ENCODE measurements at regions not wholly inside any gene's neighbourhood (a gene's known extent, or its start where the extent isn't known, plus 50 kb on each side); places are given as distances from the start of the nearest gene placed in this dataset.

DNA sequence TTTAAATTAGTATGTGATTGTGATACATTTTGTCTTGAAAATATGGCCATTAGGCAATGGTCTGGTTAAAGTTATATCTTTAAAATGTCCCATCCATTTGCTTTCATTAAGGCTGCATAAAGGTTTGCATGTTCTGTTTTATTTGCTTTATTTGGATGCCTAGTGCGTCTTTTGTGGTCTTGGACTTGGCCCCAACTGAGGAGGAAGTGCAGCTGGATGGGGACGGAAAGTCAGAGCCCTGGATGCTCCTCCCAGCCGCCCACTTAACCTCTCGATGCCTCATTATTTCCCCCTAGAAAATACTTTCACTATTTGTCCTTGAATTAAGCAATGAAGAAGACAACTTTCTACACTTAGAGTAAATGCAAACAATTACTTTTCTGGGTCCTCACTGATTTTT, 898.2 kb downstream of the MCTP2 start:
- intact Hi-C loops (cut with micrococcal nuclease; ENCODE audit: unreplicated experiment), result no loop called here
- CTCF ChIA-PET, result no interaction called here
- H3K4me1 Mint-ChIP-seq (ENCODE audit: low read depth, unreplicated experiment), result no peaks in the 10 kb centered on the region

DNA sequence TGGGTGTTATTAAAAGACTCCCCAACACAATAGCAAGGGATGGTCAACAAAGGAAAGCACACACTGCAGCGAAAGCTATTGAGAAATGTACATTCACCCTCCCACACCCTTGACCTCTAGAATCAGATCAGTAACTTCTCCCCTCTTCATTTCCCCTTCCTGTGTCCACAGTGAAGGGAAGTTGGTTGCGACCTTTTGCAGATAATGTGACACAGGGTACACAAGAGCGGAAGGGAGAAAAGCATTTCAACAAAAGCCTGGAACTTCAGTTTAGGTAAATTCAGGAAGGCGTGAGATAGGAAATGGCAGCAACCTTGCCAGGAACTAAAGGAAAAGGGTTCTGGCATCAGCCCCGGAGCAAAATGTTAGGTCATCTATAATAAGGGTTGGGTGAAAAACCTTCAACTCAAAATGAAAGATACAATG, 899.8 kb downstream of the MCTP2 start:
- no peak overlapping the region for H3K27ac Mint-ChIP-seq (ENCODE audit: unreplicated experiment)
- H3K27me3 Mint-ChIP-seq (ENCODE audit: unreplicated experiment), result no peaks in the 10 kb centered on the region
- peaks cover 7% of the 10 kb centered on the region for H3K9me3 Mint-ChIP-seq (ENCODE audit: low read depth, unreplicated experiment)
- no TSS peak for BruUV-seq (replicated peaks)
- DNase-seq, result no peak
- TF ChIP-seq, protein P1, sequence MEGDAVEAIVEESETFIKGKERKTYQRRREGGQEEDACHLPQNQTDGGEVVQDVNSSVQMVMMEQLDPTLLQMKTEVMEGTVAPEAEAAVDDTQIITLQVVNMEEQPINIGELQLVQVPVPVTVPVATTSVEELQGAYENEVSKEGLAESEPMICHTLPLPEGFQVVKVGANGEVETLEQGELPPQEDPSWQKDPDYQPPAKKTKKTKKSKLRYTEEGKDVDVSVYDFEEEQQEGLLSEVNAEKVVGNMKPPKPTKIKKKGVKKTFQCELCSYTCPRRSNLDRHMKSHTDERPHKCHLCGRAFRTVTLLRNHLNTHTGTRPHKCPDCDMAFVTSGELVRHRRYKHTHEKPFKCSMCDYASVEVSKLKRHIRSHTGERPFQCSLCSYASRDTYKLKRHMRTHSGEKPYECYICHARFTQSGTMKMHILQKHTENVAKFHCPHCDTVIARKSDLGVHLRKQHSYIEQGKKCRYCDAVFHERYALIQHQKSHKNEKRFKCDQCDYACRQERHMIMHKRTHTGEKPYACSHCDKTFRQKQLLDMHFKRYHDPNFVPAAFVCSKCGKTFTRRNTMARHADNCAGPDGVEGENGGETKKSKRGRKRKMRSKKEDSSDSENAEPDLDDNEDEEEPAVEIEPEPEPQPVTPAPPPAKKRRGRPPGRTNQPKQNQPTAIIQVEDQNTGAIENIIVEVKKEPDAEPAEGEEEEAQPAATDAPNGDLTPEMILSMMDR (IDR thresholded peaks at IDR 0.05; ENCODE audit: unreplicated experiment), result no peak
- H3K4me3 Mint-ChIP-seq (ENCODE audit: low read depth, unreplicated experiment), result no peak overlapping the region
- no peaks in the 10 kb centered on the region for H3K4me1 Mint-ChIP-seq (ENCODE audit: low read depth, unreplicated experiment)
- no peaks in the 10 kb centered on the region for H3K36me3 Mint-ChIP-seq (ENCODE audit: insufficient read depth, unreplicated experiment)
- intact Hi-C loops (cut with micrococcal nuclease; ENCODE audit: unreplicated experiment), result no loop called here
- CTCF ChIA-PET, result no interaction called here

More for the DNA sequence above, 898.2 kb downstream of the MCTP2 start:
- Mint-ChIP-seq H3K36me3 (ENCODE audit: insufficient read depth, unreplicated experiment) (no peaks in the 10 kb centered on the region), H3K27me3 (ENCODE audit: unreplicated experiment) (no peaks in the 10 kb centered on the region), H3K9me3 (ENCODE audit: low read depth, unreplicated experiment) (peaks cover 7% of the 10 kb centered on the region), H3K27ac (ENCODE audit: unreplicated experiment) (no peak overlapping the region), H3K4me3 (ENCODE audit: low read depth, unreplicated experiment) (no peak overlapping the region)
- DNase-seq, result no peak
- no TSS peak for BruUV-seq (replicated peaks)
- TF ChIP-seq, protein P1 (IDR thresholded peaks at IDR 0.05; ENCODE audit: unreplicated experiment), result no peak

DNA sequence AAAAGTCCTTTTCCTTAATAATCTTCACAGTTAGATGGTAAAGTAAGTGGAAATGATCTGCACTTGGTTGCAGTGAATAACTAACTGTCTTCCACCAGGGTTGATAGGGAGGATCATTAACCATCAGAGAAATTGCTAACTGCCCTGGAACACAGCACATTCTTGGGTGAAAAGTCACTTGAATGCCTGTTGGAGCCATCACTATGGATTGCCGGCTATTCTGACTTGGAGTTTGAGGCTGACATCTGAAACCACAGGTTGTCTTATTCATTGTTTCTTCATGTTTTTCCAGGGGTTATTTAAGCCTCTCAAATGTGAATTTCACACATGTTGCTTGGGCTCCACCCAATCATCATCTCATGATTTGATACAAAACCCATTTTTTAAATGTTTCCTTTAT, 901.4 kb downstream of the MCTP2 start:
- Mint-ChIP-seq H3K9me3 (ENCODE audit: low read depth, unreplicated experiment) (peaks cover 11% of the 10 kb centered on the region), H3K36me3 (ENCODE audit: insufficient read depth, unreplicated experiment) (no peaks in the 10 kb centered on the region), H3K4me1 (ENCODE audit: low read depth, unreplicated experiment) (no peaks in the 10 kb centered on the region), H3K27ac (ENCODE audit: unreplicated experiment) (no peak overlapping the region), H3K4me3 (ENCODE audit: low read depth, unreplicated experiment) (no peak overlapping the region), H3K27me3 (ENCODE audit: unreplicated experiment) (no peaks in the 10 kb centered on the region)
- DNase-seq, result no peak
- BruUV-seq (replicated peaks), result no TSS peak
- intact Hi-C loops (cut with micrococcal nuclease; ENCODE audit: unreplicated experiment), result no loop called here
- TF ChIP-seq, protein P1 (IDR thresholded peaks at IDR 0.05; ENCODE audit: unreplicated experiment), result no peak
- CTCF ChIA-PET, result no interaction called here

DNA sequence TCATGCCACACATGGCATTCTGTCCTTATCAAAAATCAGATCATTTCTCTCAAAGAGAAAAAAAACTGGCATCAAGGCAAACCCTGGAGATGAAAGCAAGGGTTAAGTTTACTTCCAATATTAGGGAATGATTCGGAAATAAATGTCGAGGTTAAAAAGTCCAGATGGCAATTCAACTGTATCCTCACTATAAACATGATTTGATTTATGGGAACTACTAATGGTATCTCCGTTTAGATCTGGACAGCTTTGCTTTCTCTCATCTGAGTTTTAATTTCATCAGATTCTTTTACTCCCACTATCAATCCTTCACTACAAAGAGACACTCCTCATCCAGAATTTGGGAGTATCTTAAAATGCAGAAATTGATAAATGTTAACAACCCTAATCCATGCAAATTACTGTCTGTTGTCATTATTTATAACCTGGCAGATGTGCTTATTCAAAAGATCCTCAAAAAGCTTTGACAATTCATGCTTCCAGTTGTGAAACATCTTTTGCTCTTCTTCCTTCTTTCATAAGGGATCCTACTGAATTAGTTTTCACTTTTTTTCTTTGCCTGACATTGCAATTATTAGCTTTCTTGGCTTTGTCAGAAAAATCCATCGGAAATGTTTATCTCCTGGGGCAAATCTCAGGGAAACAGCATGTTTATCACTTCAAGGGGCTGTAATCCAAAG, 903.2 kb downstream of the MCTP2 start:
- DNase-seq, result no peak
- no peak overlapping the region for H3K27ac Mint-ChIP-seq (ENCODE audit: unreplicated experiment)
- intact Hi-C loops (cut with micrococcal nuclease; ENCODE audit: unreplicated experiment), result no loop called here
- no peaks in the 10 kb centered on the region for H3K27me3 Mint-ChIP-seq (ENCODE audit: unreplicated experiment)
- no peaks in the 10 kb centered on the region for H3K4me1 Mint-ChIP-seq (ENCODE audit: low read depth, unreplicated experiment)
- CTCF ChIA-PET, result no interaction called here
- BruUV-seq (replicated peaks), result no TSS peak
- TF ChIP-seq, protein P1 (IDR thresholded peaks at IDR 0.05; ENCODE audit: unreplicated experiment), result no peak
- H3K36me3 Mint-ChIP-seq (ENCODE audit: insufficient read depth, unreplicated experiment), result no peaks in the 10 kb centered on the region
- H3K9me3 Mint-ChIP-seq (ENCODE audit: low read depth, unreplicated experiment), result peaks cover 11% of the 10 kb centered on the region
- H3K4me3 Mint-ChIP-seq (ENCODE audit: low read depth, unreplicated experiment), result no peak overlapping the region

All from Calu3 (cell line).